Thyroid gland (tissue), 4 donors: ENCODE measurements at regions not wholly inside any gene's neighbourhood (a gene's known extent, or its start where the extent isn't known, plus 50 kb on each side); places are given as distances from the start of the nearest gene placed in this dataset.
A peak's percentile ranks its signal among the peaks of the same experiment; 100 is the strongest.
"Not testable (repeated sequence)": the region's sequence is repeated elsewhere in the genome, so short reads cannot be mapped to it uniquely, and the experiment has no call there.

Experiments
- DNase-seq, 2 donors: peaks; one replicate each; pipeline ENCODE4 v3.0.0-alpha.2; 2019
- H3K27ac ChIP-seq, 3 donors: fragments of 200-600 bp; sonication (generic); 1 replicate in 2 of 3; 2 replicates in 1 of 3; pipeline ENCODE4 v1.5.1; 2016 to 2019; ENCODE audit warnings: mild to moderate bottlenecking in 1 of 3, moderate library complexity in 1 of 3
- H3K27me3 ChIP-seq: fragments of 200-600 bp; sonication (generic); one replicate; pipeline ENCODE4 v1.5.1; 2019
- H3K36me3 ChIP-seq, 2 donors: fragments of 200-600 bp; sonication (generic); one replicate each; pipeline ENCODE4 v1.5.1; 2016 to 2019
- H3K4me1 ChIP-seq, 2 donors: fragments of 200-600 bp; sonication (generic); one replicate each; pipeline ENCODE4 v1.5.1; 2017 to 2019
- H3K4me3 ChIP-seq, 3 donors: fragments of 200-600 bp; sonication (generic); replicated peaks in 1 of 3; 1 replicate in 2 of 3; 2 replicates in 1 of 3; pipeline ENCODE4 v1.5.1; 2016; ENCODE audit warnings: mild to moderate bottlenecking in 1 of 3
- H3K9me3 ChIP-seq: fragments of 200-600 bp; sonication (generic); one replicate; pipeline ENCODE4 v1.5.1; 2017
- CTCF ChIP-seq, 6 experiments: fragments of 200-600 bp in 3 of 6; fragments of 450-650 bp in 3 of 6; sonication (generic) in 3 of 6; IDR thresholded peaks; one replicate each; pipeline ENCODE4 v1.5.1; 2016 to 2019; ENCODE audit warnings: antibody characterized with exemption in 6 of 6, mild to moderate bottlenecking in 2 of 6, inconsistent platforms in 1 of 6, moderate library complexity in 1 of 6
- POLR2A ChIP-seq, 2 donors: fragments of 450-650 bp; IDR thresholded peaks; one replicate each; pipeline ENCODE4 v1.6.1; 2017; ENCODE audit warnings: antibody characterized with exemption in 2 of 2, mild to moderate bottlenecking in 2 of 2, moderate library complexity in 1 of 2
- WGBS, 2 donors: methylation state at CpG; one replicate each; pipeline ENCODE4 v1.1.5; 2017; 5-methylcytosine and 5-hydroxymethylcytosine counted together
- intact Hi-C: fragments of 100-400 bp; cut with DNase I; formaldehyde crosslinking; loops from one replicate; pipeline ENCODE4 v1.15.1; 2023

GRCh38 chr4:111326450-111326849, 703.6 kb upstream of the PITX2 start:
- TF ChIP-seq CTCF (IDR thresholded peaks at IDR 0.05) (no peak), POLR2A (IDR thresholded peaks at IDR 0.05) (no peak)

GRCh38 chr4:111330786-111331185, 707.9 kb upstream of the PITX2 start:
- TF ChIP-seq CTCF (IDR thresholded peaks at IDR 0.05) = no peak
- no peak for TF ChIP-seq POLR2A (IDR thresholded peaks at IDR 0.05)
- WGBS, 2 donors = 21 to 23% methylated on average over 2 of the region's 2 CpGs
- H3K27ac ChIP-seq = peak overlapping the region in 2 of 3 donors; percentile 49 to 63
- H3K9me3 ChIP-seq = no peaks in the 10 kb centered on the region
- H3K27me3 ChIP-seq = no peaks in the 10 kb centered on the region
- no peak for DNase-seq
- H3K36me3 ChIP-seq = no peaks in the 10 kb centered on the region
- intact Hi-C loops = no loop called here
- H3K4me3 ChIP-seq = no peak overlapping the region
- H3K4me1 ChIP-seq = peaks cover 6% of the 10 kb centered on the region in 2 donors

More at GRCh38 chr4:111326450-111326849, 703.6 kb upstream of the PITX2 start:
- Histone ChIP-seq H3K9me3 (no peaks in the 10 kb centered on the region), H3K27me3 (no peaks in the 10 kb centered on the region), H3K36me3 (no peaks in the 10 kb centered on the region), H3K4me1 (peaks cover 9 to 15% of the 10 kb centered on the region in 2 donors), H3K27ac (peak overlapping the region in 1 of 3 donors; percentile 30), H3K4me3 (no peak overlapping the region)
- 85% methylated on average over 1 of the region's 1 CpG for WGBS, 2 donors
- DNase-seq = no peak
- intact Hi-C loops = no loop called here

- DNase-seq = no peak
- no peak overlapping the region for H3K4me3 ChIP-seq
- no peaks in the 10 kb centered on the region for H3K36me3 ChIP-seq
- H3K9me3 ChIP-seq = no peaks in the 10 kb centered on the region
- no peak for TF ChIP-seq CTCF (IDR thresholded peaks at IDR 0.05)
- TF ChIP-seq POLR2A (IDR thresholded peaks at IDR 0.05) = no peak
- H3K27me3 ChIP-seq = no peaks in the 10 kb centered on the region
- intact Hi-C loops = no loop called here
- H3K27ac ChIP-seq = no peak overlapping the region
- peaks cover 6% of the 10 kb centered on the region in 2 donors for H3K4me1 ChIP-seq
Measured at GRCh38 chr4:111334361-111334760, 711.5 kb upstream of the PITX2 start.

- H3K36me3 ChIP-seq, intact Hi-C loops, H3K9me3 ChIP-seq, H3K4me3 ChIP-seq, H3K27me3 ChIP-seq, H3K27ac ChIP-seq, H3K4me1 ChIP-seq, DNase-seq: not testable (repeated sequence)
- 70 to 81% methylated on average over 18 of the region's 18 CpGs for WGBS, 2 donors
Measured at GRCh38 chr4:111337186-111337876, 714.5 kb upstream of the PITX2 start.

- H3K27me3 ChIP-seq = no peaks in the 10 kb centered on the region
- no peaks in the 10 kb centered on the region for H3K4me1 ChIP-seq
- H3K27ac ChIP-seq = no peak overlapping the region
- TF ChIP-seq POLR2A (IDR thresholded peaks at IDR 0.05) (no peak), CTCF (IDR thresholded peaks at IDR 0.05) (no peak)
- H3K9me3 ChIP-seq = no peaks in the 10 kb centered on the region
- no peak for DNase-seq
- H3K36me3 ChIP-seq = no peaks in the 10 kb centered on the region
- WGBS, 2 donors = 83 to 90% methylated on average over 2 of the region's 2 CpGs
- intact Hi-C loops = no loop called here
- H3K4me3 ChIP-seq = no peak overlapping the region
Measured at GRCh38 chr4:111359602-111360001, 736.7 kb upstream of the PITX2 start.
